ENCODE measurements at regions not wholly inside any gene's neighbourhood (a gene's known extent, or its start where the extent isn't known, plus 50 kb on each side); places are given as distances from the start of the nearest gene placed in this dataset.

GRCh38 chr15:46930426-46930825 lies 786.9 kb upstream of the SEMA6D start:
- intact Hi-C loops (cut with DNase I) = no loop called here
- DNase-seq = no peak
- H3K27ac ChIP-seq = no peak overlapping the region
- no peak overlapping the region for H3K4me3 ChIP-seq
- no peaks in the 10 kb centered on the region for H3K27me3 ChIP-seq
- no peaks in the 10 kb centered on the region for H3K4me1 ChIP-seq (replicated peaks in 1 of 2)
- TF ChIP-seq POLR2A (IDR thresholded peaks at IDR 0.05) (no peak), CTCF (IDR thresholded peaks at IDR 0.05) (no peak)
- H3K9me3 ChIP-seq (replicated peaks in 1 of 3) = no peaks in the 10 kb centered on the region
- no peaks in the 10 kb centered on the region for H3K36me3 ChIP-seq (replicated peaks in 1 of 2)

DNA sequence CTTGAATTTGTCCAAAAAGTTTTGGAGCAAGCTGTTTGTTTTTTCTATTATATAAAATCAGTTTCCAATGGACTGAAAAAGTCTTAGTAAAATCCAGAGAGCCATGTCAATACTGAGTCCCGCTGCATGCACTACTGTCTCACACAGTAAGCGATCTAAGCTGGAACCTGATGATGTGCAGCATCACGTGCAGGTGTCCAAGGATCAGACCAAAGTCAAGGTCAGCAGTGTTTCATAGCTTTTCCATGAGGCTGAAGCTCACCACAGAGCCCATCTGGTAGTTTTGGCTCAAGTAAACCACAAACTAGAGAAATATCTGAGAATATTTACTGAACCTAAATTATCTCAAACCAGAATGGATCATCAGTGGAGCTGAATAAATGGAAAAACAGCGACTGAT lies 784.0 kb upstream of the SEMA6D start:
- Histone ChIP-seq H3K27me3 (no peaks in the 10 kb centered on the region), H3K36me3 (replicated peaks in 1 of 2) (no peaks in the 10 kb centered on the region), H3K4me3 (no peak overlapping the region), H3K27ac (no peak overlapping the region), H3K9me3 (replicated peaks in 1 of 3) (no peaks in the 10 kb centered on the region), H3K4me1 (replicated peaks in 1 of 2) (no peaks in the 10 kb centered on the region)
- no peak for DNase-seq
- 63 to 84% (median 71%) methylated on average over 4 of the region's 4 CpGs for WGBS, 4 donors
- TF ChIP-seq CTCF (IDR thresholded peaks at IDR 0.05) (no peak), POLR2A (IDR thresholded peaks at IDR 0.05) (no peak)
- intact Hi-C loops (cut with DNase I) = no loop called here

- Histone ChIP-seq H3K27me3 (no peaks in the 10 kb centered on the region), H3K4me3 (no peak overlapping the region), H3K27ac (no peak overlapping the region), H3K36me3 (replicated peaks in 1 of 2) (no peaks in the 10 kb centered on the region), H3K4me1 (replicated peaks in 1 of 2) (no peaks in the 10 kb centered on the region), H3K9me3 (replicated peaks in 1 of 3) (no peaks in the 10 kb centered on the region)
- no peak for DNase-seq
- intact Hi-C loops (cut with DNase I) = no loop called here
- 64 to 86% (median 71%) methylated on average over 2 of the region's 2 CpGs for WGBS, 4 donors
- TF ChIP-seq POLR2A (IDR thresholded peaks at IDR 0.05) (no peak), CTCF (IDR thresholded peaks at IDR 0.05) (no peak)
These were observed 782.5 kb upstream of the SEMA6D start for GRCh38 chr15:46934851-46935250.

DNA sequence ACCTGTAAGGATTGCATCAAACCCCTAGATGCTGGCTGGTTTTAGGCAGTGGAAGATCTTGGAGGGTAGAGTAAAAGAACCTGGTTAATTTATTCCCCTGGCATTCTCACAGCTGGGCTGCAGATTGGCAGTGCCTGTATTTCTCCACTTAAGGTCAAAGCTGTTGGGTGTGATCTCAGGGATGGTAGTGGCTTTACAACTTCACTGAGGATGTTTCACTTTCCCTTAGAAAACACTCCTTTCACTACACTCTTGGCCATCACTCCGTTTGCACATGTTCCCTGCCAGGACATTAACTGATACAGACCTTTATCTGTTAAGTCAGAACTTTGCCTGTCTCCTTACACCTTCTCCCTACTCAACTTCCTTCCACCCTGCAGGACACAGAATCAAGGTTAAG lies 779.1 kb upstream of the SEMA6D start:
- intact Hi-C loops (cut with DNase I) = no loop called here
- TF ChIP-seq POLR2A (IDR thresholded peaks at IDR 0.05) (no peak), CTCF (IDR thresholded peaks at IDR 0.05) (no peak)
- no peaks in the 10 kb centered on the region for H3K4me1 ChIP-seq (replicated peaks in 1 of 2)
- H3K27me3 ChIP-seq = no peaks in the 10 kb centered on the region
- 36 to 41% (median 38%) methylated on average over 1 of the region's 1 CpG for WGBS, 4 donors
- no peak overlapping the region for H3K27ac ChIP-seq
- no peaks in the 10 kb centered on the region for H3K36me3 ChIP-seq (replicated peaks in 1 of 2)
- no peak overlapping the region for H3K4me3 ChIP-seq
- no peaks in the 10 kb centered on the region for H3K9me3 ChIP-seq (replicated peaks in 1 of 3)
- no peak for DNase-seq

All from adrenal gland (tissue), 9 donors.